ENCODE measurements at regions not wholly inside any gene's neighbourhood (a gene's known extent, or its start where the extent isn't known, plus 50 kb on each side); places are given as distances from the start of the nearest gene placed in this dataset.

DNA sequence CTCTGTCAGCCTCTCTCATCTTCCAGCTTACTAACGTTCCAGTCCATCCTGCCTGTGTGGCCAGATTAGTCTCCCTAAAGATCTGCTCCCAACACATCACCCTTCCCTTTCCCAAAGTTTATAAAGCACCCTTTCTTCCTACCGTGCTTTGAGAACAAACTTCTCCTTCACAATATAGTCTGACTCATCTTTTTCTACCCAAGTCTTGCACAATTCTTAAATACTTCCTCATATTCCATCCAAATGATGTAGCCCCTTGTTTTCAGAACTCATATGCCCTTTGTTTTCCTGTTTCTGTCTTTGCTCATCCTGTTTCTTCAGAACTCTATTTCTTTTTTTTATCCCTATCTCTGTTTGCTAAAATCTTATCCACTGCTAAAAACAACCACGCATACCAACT is 326.8 kb downstream of the MFSD1 start:
- Histone ChIP-seq H3K4me3 (no peak overlapping the region), H3K27ac (no peak overlapping the region), H3K36me3 (ENCODE audit: insufficient read depth, low read length) (no peaks in the 10 kb centered on the region), H3K9ac (ENCODE audit: insufficient read length) (no peak overlapping the region), H3K9me3 (ENCODE audit: low read depth, low read length) (no peaks in the 10 kb centered on the region)
- DNase-seq (ENCODE audit: low read depth, low spot score) = no peak
- TF ChIP-seq EZH2 (IDR thresholded peaks at IDR 0.05) = no peak
- TF ChIP-seq FOXP2 (optimal IDR thresholded peaks at IDR 0.05; ENCODE audit: control extremely low read depth, extremely low read length, insufficient read depth) = no peak
- no peak for TF ChIP-seq POLR2AphosphoS5 (IDR thresholded peaks at IDR 0.05; ENCODE audit: borderline replicate concordance, low read depth, low read length)

DNA sequence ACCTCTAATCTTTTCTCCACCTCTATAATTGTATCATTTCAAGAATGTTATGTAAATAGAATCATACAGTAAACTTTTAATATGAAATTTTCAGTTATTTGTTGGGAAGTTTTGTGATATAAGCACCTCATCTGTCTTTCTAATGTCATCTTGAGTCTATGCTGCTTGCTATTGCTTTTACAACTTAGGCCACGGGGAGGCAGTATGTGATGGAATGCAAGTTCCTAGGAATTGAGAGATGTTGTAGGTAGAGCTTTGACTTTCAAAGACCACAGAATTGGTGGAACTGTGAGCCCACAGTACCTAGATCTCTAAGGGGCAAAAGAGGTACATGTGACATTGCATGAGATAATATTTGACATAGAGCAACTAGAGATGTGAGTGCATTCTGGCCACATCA is 328.3 kb downstream of the MFSD1 start:
- no peak for TF ChIP-seq FOXP2 (optimal IDR thresholded peaks at IDR 0.05; ENCODE audit: control extremely low read depth, extremely low read length, insufficient read depth)
- Histone ChIP-seq H3K4me3 (no peak overlapping the region), H3K27ac (no peak overlapping the region), H3K9me3 (ENCODE audit: low read depth, low read length) (no peaks in the 10 kb centered on the region), H3K9ac (ENCODE audit: insufficient read length) (no peak overlapping the region), H3K36me3 (ENCODE audit: insufficient read depth, low read length) (no peaks in the 10 kb centered on the region)
- DNase-seq (ENCODE audit: low read depth, low spot score) = no peak

DNA sequence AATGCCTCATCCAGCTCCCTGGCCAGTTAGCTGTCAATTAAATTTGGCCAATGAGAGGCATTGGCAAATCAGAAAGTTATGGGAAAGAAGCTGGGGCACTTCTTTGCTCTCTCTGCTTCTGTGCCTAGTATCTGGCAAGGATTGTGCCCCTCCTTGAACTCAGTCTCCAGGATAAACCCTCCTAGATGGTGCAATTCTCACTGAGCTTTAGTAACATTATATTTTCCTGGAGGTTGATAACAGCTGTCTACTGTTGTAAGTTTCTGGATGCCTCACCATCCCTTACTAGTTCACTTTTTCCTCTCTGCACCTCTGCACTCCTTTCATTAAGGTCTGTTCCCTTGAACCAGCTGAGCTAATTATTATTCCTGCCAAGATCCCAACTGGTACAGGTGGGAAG is 329.5 kb downstream of the MFSD1 start:
- Histone ChIP-seq H3K4me3 (no peak overlapping the region), H3K27ac (no peak overlapping the region), H3K9ac (ENCODE audit: insufficient read length) (no peak overlapping the region), H3K9me3 (ENCODE audit: low read depth, low read length) (no peaks in the 10 kb centered on the region), H3K36me3 (ENCODE audit: insufficient read depth, low read length) (no peaks in the 10 kb centered on the region)
- DNase-seq (ENCODE audit: low read depth, low spot score) = no peak
- no peak for TF ChIP-seq EZH2 (IDR thresholded peaks at IDR 0.05)
- no peak for TF ChIP-seq POLR2AphosphoS5 (IDR thresholded peaks at IDR 0.05; ENCODE audit: borderline replicate concordance, low read depth, low read length)
- no peak for TF ChIP-seq FOXP2 (optimal IDR thresholded peaks at IDR 0.05; ENCODE audit: control extremely low read depth, extremely low read length, insufficient read depth)

DNA sequence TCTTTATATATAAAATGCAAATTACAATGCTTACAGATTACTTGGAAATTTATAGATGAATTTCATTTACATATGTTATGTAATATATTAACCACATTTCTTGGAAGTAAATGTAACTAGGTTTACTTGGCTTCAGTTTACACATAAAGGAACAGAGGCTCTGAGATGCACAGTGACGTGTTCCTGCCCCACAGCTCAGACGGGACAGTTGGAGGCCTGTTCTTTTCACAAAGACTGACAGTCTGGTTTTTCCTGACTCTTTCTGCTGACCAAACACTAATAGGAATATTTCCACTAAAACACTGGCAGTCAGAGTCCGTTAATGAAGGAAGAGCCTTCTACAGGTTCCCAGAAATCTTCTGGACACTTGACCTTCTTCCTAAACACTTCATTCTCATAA is 336.1 kb downstream of the MFSD1 start:
- H3K4me3 ChIP-seq = no peak overlapping the region
- H3K9ac ChIP-seq (ENCODE audit: insufficient read length) = no peak overlapping the region
- no peaks in the 10 kb centered on the region for H3K9me3 ChIP-seq (ENCODE audit: low read depth, low read length)
- TF ChIP-seq EZH2 (IDR thresholded peaks at IDR 0.05) = no peak
- no peak overlapping the region for H3K27ac ChIP-seq
- no peak for DNase-seq (ENCODE audit: low read depth, low spot score)
- H3K36me3 ChIP-seq (ENCODE audit: insufficient read depth, low read length) = no peaks in the 10 kb centered on the region

DNA sequence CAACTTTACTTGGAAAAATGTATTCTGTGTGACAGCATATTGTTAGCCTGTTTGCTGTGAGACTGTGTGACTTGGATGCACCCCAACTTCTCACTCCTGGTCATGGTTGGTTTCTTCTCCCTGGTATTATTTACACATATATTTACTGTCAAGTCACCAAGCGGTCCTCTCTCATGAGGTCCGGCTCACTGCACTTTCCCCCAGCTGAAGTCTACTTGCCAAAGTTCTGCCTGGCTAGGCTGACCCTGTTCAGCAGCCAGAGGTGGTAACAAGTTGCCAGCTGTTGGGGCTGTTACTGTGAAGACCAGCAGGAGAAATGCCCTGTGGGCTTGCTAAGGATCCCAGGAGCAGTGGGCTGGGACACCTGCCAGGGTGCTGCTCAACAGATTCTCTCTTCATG is 337.5 kb downstream of the MFSD1 start:
- no peak overlapping the region for H3K9ac ChIP-seq (ENCODE audit: insufficient read length)
- H3K36me3 ChIP-seq (ENCODE audit: insufficient read depth, low read length) = no peaks in the 10 kb centered on the region
- H3K9me3 ChIP-seq (ENCODE audit: low read depth, low read length) = no peaks in the 10 kb centered on the region
- H3K27ac ChIP-seq = no peak overlapping the region
- DNase-seq (ENCODE audit: low read depth, low spot score) = no peak
- no peak overlapping the region for H3K4me3 ChIP-seq
- no peak for TF ChIP-seq FOXP2 (optimal IDR thresholded peaks at IDR 0.05; ENCODE audit: control extremely low read depth, extremely low read length, insufficient read depth)

DNA sequence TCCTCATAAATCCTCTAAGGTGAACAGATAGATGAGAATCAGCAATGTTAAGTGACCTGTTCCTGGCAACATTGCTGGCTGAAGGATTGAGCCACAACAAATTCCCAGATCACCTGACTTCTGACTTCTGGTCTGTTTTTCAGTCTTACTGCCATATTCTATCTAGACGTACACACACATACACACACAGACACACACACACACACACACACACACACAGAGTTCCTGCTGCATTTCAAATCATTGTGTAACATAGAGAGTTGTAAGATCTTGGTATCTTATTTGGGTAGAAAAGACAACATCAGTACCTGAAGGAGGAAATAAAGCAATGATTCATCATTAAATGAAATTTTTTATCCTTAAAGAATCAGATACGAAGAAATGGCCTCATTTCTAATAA is 342.6 kb downstream of the MFSD1 start:
- DNase-seq (ENCODE audit: low read depth, low spot score) = no peak
- Histone ChIP-seq H3K36me3 (ENCODE audit: insufficient read depth, low read length) (no peaks in the 10 kb centered on the region), H3K4me3 (no peak overlapping the region), H3K9ac (ENCODE audit: insufficient read length) (no peak overlapping the region), H3K9me3 (ENCODE audit: low read depth, low read length) (no peaks in the 10 kb centered on the region), H3K27ac (no peak overlapping the region)
- TF ChIP-seq FOXP2 (optimal IDR thresholded peaks at IDR 0.05; ENCODE audit: control extremely low read depth, extremely low read length, insufficient read depth) (no peak), EZH2 (IDR thresholded peaks at IDR 0.05) (no peak), POLR2AphosphoS5 (IDR thresholded peaks at IDR 0.05; ENCODE audit: borderline replicate concordance, low read depth, low read length) (no peak)

DNA sequence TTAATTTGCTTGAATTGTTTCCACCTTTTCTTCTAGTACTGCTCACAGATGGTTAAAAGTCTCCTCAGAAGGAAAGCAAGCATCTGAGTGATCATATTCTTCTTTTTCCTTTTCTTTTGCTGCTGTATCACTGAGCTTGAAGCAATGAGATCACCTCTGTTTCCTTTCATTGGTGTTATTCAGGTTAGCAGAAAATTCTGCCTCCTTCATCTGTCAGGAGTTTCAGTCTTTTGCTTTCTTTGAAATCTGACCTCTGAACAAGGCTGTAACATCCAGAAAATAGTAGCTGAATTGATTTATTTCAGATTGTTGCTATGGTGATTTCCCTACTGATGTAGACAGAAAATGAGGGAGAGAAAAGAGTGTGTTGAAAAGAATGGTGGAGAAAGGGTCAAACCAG is 343.0 kb downstream of the MFSD1 start:
- Histone ChIP-seq H3K9me3 (ENCODE audit: low read depth, low read length) (no peaks in the 10 kb centered on the region), H3K27ac (no peak overlapping the region), H3K9ac (ENCODE audit: insufficient read length) (no peak overlapping the region), H3K36me3 (ENCODE audit: insufficient read depth, low read length) (no peaks in the 10 kb centered on the region), H3K4me3 (no peak overlapping the region)
- TF ChIP-seq POLR2AphosphoS5 (IDR thresholded peaks at IDR 0.05; ENCODE audit: borderline replicate concordance, low read depth, low read length) = no peak
- TF ChIP-seq FOXP2 (optimal IDR thresholded peaks at IDR 0.05; ENCODE audit: control extremely low read depth, extremely low read length, insufficient read depth) = no peak
- DNase-seq (ENCODE audit: low read depth, low spot score) = no peak

DNA sequence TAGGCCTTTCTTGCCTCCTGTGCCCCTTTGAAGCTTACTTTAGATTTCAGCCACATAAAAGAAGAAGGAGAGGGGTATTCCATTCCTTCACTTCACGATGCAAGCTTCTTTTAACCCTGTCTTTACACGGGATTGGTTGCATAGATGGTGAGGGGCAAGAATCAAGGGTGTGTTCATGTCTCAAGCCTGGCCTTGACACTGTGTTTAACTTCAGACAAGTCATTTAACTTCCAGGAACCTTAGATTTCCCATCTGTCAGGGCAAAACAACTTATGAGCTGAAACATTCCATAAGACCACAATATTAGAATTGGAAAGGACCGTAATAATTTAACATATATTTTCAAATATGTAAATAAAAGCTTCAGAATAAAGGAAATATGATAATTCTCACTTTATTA is 344.5 kb downstream of the MFSD1 start:
- no peak for TF ChIP-seq EZH2 (IDR thresholded peaks at IDR 0.05)
- TF ChIP-seq FOXP2 (optimal IDR thresholded peaks at IDR 0.05; ENCODE audit: control extremely low read depth, extremely low read length, insufficient read depth) = no peak
- TF ChIP-seq POLR2AphosphoS5 (IDR thresholded peaks at IDR 0.05; ENCODE audit: borderline replicate concordance, low read depth, low read length) = no peak
- H3K27ac ChIP-seq = no peak overlapping the region
- H3K36me3 ChIP-seq (ENCODE audit: insufficient read depth, low read length) = no peaks in the 10 kb centered on the region
- H3K9ac ChIP-seq (ENCODE audit: insufficient read length) = no peak overlapping the region
- no peaks in the 10 kb centered on the region for H3K9me3 ChIP-seq (ENCODE audit: low read depth, low read length)
- DNase-seq (ENCODE audit: low read depth, low spot score) = no peak
- no peak overlapping the region for H3K4me3 ChIP-seq

DNA sequence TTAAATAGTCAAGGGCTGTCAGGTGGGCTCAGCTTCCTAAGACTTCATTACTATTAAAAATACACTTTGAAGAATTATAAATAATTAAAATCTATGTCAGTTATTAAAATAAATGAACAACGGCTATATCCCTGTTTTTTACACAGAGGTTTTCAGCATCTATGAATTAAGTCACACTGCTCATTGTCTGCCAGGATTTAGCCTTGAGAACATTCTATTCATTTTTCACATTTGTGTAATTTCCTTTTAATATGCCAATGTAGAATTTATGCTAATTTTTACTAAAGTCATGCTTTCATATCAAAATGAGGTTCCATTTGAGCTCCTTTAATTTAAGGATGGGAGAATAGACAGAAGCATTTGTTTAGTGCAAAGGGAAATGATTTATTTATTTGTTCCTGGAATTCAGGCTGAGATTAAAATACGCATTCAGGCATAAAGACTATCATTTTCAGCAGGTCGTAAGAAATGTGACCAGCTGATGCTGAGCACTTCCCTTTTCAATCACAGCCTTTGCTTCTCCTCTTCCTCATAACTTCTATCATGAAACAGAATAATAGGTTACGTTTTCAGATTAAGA is 345.1 kb downstream of the MFSD1 start:
- no peak for DNase-seq (ENCODE audit: low read depth, low spot score)
- TF ChIP-seq EZH2 (IDR thresholded peaks at IDR 0.05) (no peak), POLR2AphosphoS5 (IDR thresholded peaks at IDR 0.05; ENCODE audit: borderline replicate concordance, low read depth, low read length) (no peak), FOXP2 (optimal IDR thresholded peaks at IDR 0.05; ENCODE audit: control extremely low read depth, extremely low read length, insufficient read depth) (no peak)
- H3K9me3 ChIP-seq (ENCODE audit: low read depth, low read length) = no peaks in the 10 kb centered on the region
- H3K27ac ChIP-seq = no peak overlapping the region
- H3K9ac ChIP-seq (ENCODE audit: insufficient read length) = no peak overlapping the region
- no peak overlapping the region for H3K4me3 ChIP-seq
- no peaks in the 10 kb centered on the region for H3K36me3 ChIP-seq (ENCODE audit: insufficient read depth, low read length)

Data from SK-N-MC (cell line).